Keratinocyte (primary cell): ENCODE measurements at regions not wholly inside any gene's neighbourhood (a gene's known extent, or its start where the extent isn't known, plus 50 kb on each side); places are given as distances from the start of the nearest gene placed in this dataset.

ENCODE experiments used
- CTCF ChIP-seq, 3 experiments: IDR thresholded peaks in 1 of 3; conservative IDR thresholded peaks in 1 of 3; optimal IDR thresholded peaks in 1 of 3; 2 replicates in 2 of 3; 3 replicates in 1 of 3; pipeline versions ENCODE3 to v1.5.1; 2011; ENCODE audit warnings: low read length in 3 of 3, mild to moderate bottlenecking in 3 of 3, moderate library complexity in 2 of 3, control low read depth in 1 of 3, inconsistent platforms in 1 of 3; ENCODE audit not compliant: insufficient read depth in 2 of 3; ENCODE audit errors: extremely low read depth in 1 of 3
- EZH2 ChIP-seq: IDR thresholded peaks from one replicate; pipeline ENCODE4 v1.6.1; 2012; ENCODE audit warnings: inconsistent platforms, mild to moderate bottlenecking, low read length, moderate library complexity

- TF ChIP-seq CTCF (optimal IDR thresholded peaks at IDR 0.05 in 1 of 3, IDR thresholded peaks at IDR 0.05 in 1 of 3, conservative IDR thresholded peaks at IDR 0.05 in 1 of 3; ENCODE audit: extremely low read depth in 1 of 3, insufficient read depth in 2 of 3, low read length in 3 of 3) (no peak), EZH2 (no peak)
Measured at GRCh38 chr9:26142631-26143030, 464.4 kb upstream of the TUSC1 start.
